ENCODE measurements at regions not wholly inside any gene's neighbourhood (a gene's known extent, or its start where the extent isn't known, plus 50 kb on each side); places are given as distances from the start of the nearest gene placed in this dataset.

- no peak for DNase-seq (ENCODE audit: low read depth, low spot score)
Measured at GRCh38 chr2:14245901-14246300, 386.6 kb upstream of the LRATD1 start.

- no peak for DNase-seq (ENCODE audit: low read depth, low spot score)
Measured at GRCh38 chr2:14255135-14255820, 377.2 kb upstream of the LRATD1 start.

GRCh38 chr2:14256890-14257289 is 375.6 kb upstream of the LRATD1 start:
- no peak for DNase-seq (ENCODE audit: low read depth, low spot score)

GRCh38 chr2:14257801-14258507 is 374.6 kb upstream of the LRATD1 start:
- no peak for DNase-seq (ENCODE audit: low read depth, low spot score)

GRCh38 chr2:14261771-14262170 is 370.7 kb upstream of the LRATD1 start:
- no peak for DNase-seq (ENCODE audit: low read depth, low spot score)

GRCh38 chr2:14263053-14263452 is 369.5 kb upstream of the LRATD1 start:
- no peak for DNase-seq (ENCODE audit: low read depth, low spot score)

- DNase-seq (ENCODE audit: low read depth, low spot score), result no peak
Measured at GRCh38 chr2:14270036-14270582, 362.4 kb upstream of the LRATD1 start.

- DNase-seq (ENCODE audit: low read depth, low spot score), result no peak
Measured at GRCh38 chr2:14272396-14273075, 360.0 kb upstream of the LRATD1 start.

GRCh38 chr2:14273650-14274049 is 358.9 kb upstream of the LRATD1 start:
- no peak for DNase-seq (ENCODE audit: low read depth, low spot score)

GRCh38 chr2:14284244-14284643 is 348.3 kb upstream of the LRATD1 start:
- DNase-seq (ENCODE audit: low read depth, low spot score), result no peak

GRCh38 chr2:14285812-14286211 is 346.7 kb upstream of the LRATD1 start:
- no peak for DNase-seq (ENCODE audit: low read depth, low spot score)

- DNase-seq (ENCODE audit: low read depth, low spot score), result no peak
Measured at GRCh38 chr2:14288016-14288415, 344.5 kb upstream of the LRATD1 start.

GRCh38 chr2:14292964-14293363 is 339.6 kb upstream of the LRATD1 start:
- DNase-seq (ENCODE audit: low read depth, low spot score), result no peak

- DNase-seq (ENCODE audit: low read depth, low spot score), result no peak
Measured at GRCh38 chr2:14297340-14297739, 335.2 kb upstream of the LRATD1 start.

- DNase-seq (ENCODE audit: low read depth, low spot score), result no peak
Measured at GRCh38 chr2:14297906-14298305, 334.6 kb upstream of the LRATD1 start.

- peak; percentile 23 for DNase-seq (ENCODE audit: low read depth, low spot score)
Measured at GRCh38 chr2:14301331-14301730, 331.2 kb upstream of the LRATD1 start.

GRCh38 chr2:14303366-14304115 is 329.0 kb upstream of the LRATD1 start:
- DNase-seq (ENCODE audit: low read depth, low spot score), result no peak

- no peak for DNase-seq (ENCODE audit: low read depth, low spot score)
Measured at GRCh38 chr2:14304326-14304725, 328.2 kb upstream of the LRATD1 start.

GRCh38 chr2:14306268-14306861 is 326.2 kb upstream of the LRATD1 start:
- no peak for DNase-seq (ENCODE audit: low read depth, low spot score)

- DNase-seq (ENCODE audit: low read depth, low spot score), result no peak
Measured at GRCh38 chr2:14313341-14313740, 319.2 kb upstream of the LRATD1 start.

GRCh38 chr2:14316594-14316993 is 315.9 kb upstream of the LRATD1 start:
- no peak for DNase-seq (ENCODE audit: low read depth, low spot score)
